HepG2 (cell line): ENCODE measurements at regions not wholly inside any gene's neighbourhood (a gene's known extent, or its start where the extent isn't known, plus 50 kb on each side); places are given as distances from the start of the nearest gene placed in this dataset.

ENCODE experiments used
- GFI1 ChIP-seq: sonication (generic); formaldehyde crosslinking; IDR thresholded peaks from 2 replicates; pipeline ENCODE4 v1.5.0; 2020; ENCODE audit warnings: missing genetic modification reagents, mild to moderate bottlenecking, borderline replicate concordance
- TF ChIP-seq, protein P1 (sequence below), 2 experiments: fragments of 450-650 bp in 1 of 2; sonication (generic) in 1 of 2; formaldehyde crosslinking in 1 of 2; IDR thresholded peaks; 2 replicates each; pipeline versions ENCODE4 v1.6.1 to v1.8.0; 2016 to 2022; ENCODE audit warnings: antibody characterized with exemption in 1 of 2, mild to moderate bottlenecking in 1 of 2, missing genetic modification reagents in 1 of 2

DNA sequence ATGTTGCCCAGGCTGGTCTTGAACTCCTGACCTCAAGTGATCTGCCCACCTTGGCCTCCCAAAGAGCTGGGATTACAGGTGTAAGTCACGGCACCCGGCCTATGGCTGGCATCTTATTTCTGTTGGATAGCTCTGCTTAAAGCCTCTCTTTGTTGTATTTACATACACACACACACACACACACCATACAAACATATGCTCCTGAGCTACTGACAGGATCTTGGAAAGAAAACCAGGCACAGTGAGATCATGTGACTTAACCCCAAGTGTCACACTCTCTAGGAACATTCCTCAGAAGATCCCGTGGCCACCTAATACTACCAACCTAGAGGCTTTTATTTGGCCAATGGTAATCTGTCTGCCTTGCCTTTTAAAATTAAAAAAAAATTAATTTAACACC, 85.1 kb upstream of the HAAO start:
- TF ChIP-seq, protein P1, sequence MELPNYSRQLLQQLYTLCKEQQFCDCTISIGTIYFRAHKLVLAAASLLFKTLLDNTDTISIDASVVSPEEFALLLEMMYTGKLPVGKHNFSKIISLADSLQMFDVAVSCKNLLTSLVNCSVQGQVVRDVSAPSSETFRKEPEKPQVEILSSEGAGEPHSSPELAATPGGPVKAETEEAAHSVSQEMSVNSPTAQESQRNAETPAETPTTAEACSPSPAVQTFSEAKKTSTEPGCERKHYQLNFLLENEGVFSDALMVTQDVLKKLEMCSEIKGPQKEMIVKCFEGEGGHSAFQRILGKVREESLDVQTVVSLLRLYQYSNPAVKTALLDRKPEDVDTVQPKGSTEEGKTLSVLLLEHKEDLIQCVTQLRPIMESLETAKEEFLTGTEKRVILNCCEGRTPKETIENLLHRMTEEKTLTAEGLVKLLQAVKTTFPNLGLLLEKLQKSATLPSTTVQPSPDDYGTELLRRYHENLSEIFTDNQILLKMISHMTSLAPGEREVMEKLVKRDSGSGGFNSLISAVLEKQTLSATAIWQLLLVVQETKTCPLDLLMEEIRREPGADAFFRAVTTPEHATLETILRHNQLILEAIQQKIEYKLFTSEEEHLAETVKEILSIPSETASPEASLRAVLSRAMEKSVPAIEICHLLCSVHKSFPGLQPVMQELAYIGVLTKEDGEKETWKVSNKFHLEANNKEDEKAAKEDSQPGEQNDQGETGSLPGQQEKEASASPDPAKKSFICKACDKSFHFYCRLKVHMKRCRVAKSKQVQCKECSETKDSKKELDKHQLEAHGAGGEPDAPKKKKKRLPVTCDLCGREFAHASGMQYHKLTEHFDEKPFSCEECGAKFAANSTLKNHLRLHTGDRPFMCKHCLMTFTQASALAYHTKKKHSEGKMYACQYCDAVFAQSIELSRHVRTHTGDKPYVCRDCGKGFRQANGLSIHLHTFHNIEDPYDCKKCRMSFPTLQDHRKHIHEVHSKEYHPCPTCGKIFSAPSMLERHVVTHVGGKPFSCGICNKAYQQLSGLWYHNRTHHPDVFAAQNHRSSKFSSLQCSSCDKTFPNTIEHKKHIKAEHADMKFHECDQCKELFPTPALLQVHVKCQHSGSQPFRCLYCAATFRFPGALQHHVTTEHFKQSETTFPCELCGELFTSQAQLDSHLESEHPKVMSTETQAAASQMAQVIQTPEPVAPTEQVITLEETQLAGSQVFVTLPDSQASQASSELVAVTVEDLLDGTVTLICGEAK (IDR thresholded peaks at IDR 0.05) = no peak
- TF ChIP-seq, protein P1 (CRISPR knock-in tag; IDR thresholded peaks at IDR 0.05) = no peak
- TF ChIP-seq GFI1 (CRISPR knock-in tag) = no peak
